GM23338 (cell line): ENCODE measurements at regions not wholly inside any gene's neighbourhood (a gene's known extent, or its start where the extent isn't known, plus 50 kb on each side); places are given as distances from the start of the nearest gene placed in this dataset.

Experiments used
- ATAC-seq: fragments of 200-7000 bp; cut with Tn5 transposase; 3 replicates; pipeline ENCODE4 v1.9.1; 2020
- DNase-seq: peaks from one replicate; pipeline ENCODE4 v3.0.0-alpha.2; 2015; ENCODE audit warnings: low spot score
- H2AFZ ChIP-seq: fragments of 200-600 bp; sonication (generic); 2 replicates; pipeline ENCODE4 v1.8.0; 2016; ENCODE audit warnings: antibody characterized with exemption, mild to moderate bottlenecking, moderate library complexity
- H3F3A ChIP-seq: fragments of 200-600 bp; sonication (generic); replicated peaks from 2 replicates; pipeline ENCODE4 v1.8.0; 2017; ENCODE audit warnings: antibody characterized with exemption, mixed run types, low read depth
- H3K27ac ChIP-seq: fragments of 200-600 bp; sonication (generic); 2 replicates; pipeline ENCODE4 v1.6.1; 2016; ENCODE audit warnings: low read depth
- H3K27me3 ChIP-seq: fragments of 200-600 bp; sonication (generic); 2 replicates; pipeline ENCODE4 v1.8.0; 2016; ENCODE audit warnings: mild to moderate bottlenecking, mixed run types, moderate library complexity; ENCODE audit not compliant: insufficient read depth
- H3K36me3 ChIP-seq: fragments of 200-600 bp; sonication (generic); 2 replicates; pipeline ENCODE4 v1.8.0; 2016; ENCODE audit warnings: mild to moderate bottlenecking; ENCODE audit not compliant: insufficient read depth
- H3K4me1 ChIP-seq: fragments of 200-600 bp; sonication (generic); 2 replicates; pipeline ENCODE4 v1.8.0; 2016; ENCODE audit warnings: mild to moderate bottlenecking, moderate library complexity; ENCODE audit not compliant: insufficient read depth
- H3K4me2 ChIP-seq: fragments of 200-600 bp; sonication (generic); 2 replicates; pipeline ENCODE4 v1.7.1; 2017; ENCODE audit warnings: mixed run types
- H3K4me3 ChIP-seq: fragments of 200-600 bp; sonication (generic); 2 replicates; pipeline ENCODE4 v1.6.1; 2016; ENCODE audit warnings: mixed run types
- H3K79me2 ChIP-seq: fragments of 200-600 bp; sonication (generic); replicated peaks from 2 replicates; pipeline ENCODE4 v1.8.0; 2017; ENCODE audit warnings: mild to moderate bottlenecking; ENCODE audit not compliant: insufficient read depth
- H3K9me2 ChIP-seq: fragments of 200-600 bp; sonication (generic); 2 replicates; pipeline ENCODE4 v1.8.0; 2017; ENCODE audit not compliant: insufficient read depth
- H4K20me1 ChIP-seq: fragments of 200-600 bp; sonication (generic); replicated peaks from 2 replicates; pipeline ENCODE4 v1.8.0; 2017; ENCODE audit warnings: mild to moderate bottlenecking; ENCODE audit not compliant: insufficient read depth
- H3K27ac Mint-ChIP-seq: 2 replicates; pipeline ENCODE4 v1.8.0; 2020; ENCODE audit warnings: inconsistent platforms, mild to moderate bottlenecking, moderate library complexity, mixed read lengths
- H3K27me3 Mint-ChIP-seq: 3 replicates; pipeline ENCODE4 v1.8.0; 2022; ENCODE audit warnings: low read depth, mild to moderate bottlenecking, moderate library complexity, mixed read lengths, inconsistent platforms; ENCODE audit not compliant: insufficient read depth, poor library complexity
- H3K36me3 Mint-ChIP-seq: 3 replicates; pipeline ENCODE4 v1.8.0; 2021; ENCODE audit warnings: low read depth, mild to moderate bottlenecking, inconsistent platforms, moderate library complexity, mixed read lengths
- H3K4me1 Mint-ChIP-seq: 3 replicates; pipeline ENCODE4 v1.8.0; 2020; ENCODE audit warnings: mild to moderate bottlenecking, inconsistent platforms, mixed read lengths
- H3K4me3 Mint-ChIP-seq: 3 replicates; pipeline ENCODE4 v1.8.0; 2021; ENCODE audit warnings: moderate library complexity, mild to moderate bottlenecking, inconsistent platforms, mixed read lengths
- H3K9me3 Mint-ChIP-seq: 3 replicates; pipeline ENCODE4 v1.8.0; 2020; ENCODE audit warnings: moderate library complexity, mild to moderate bottlenecking, inconsistent platforms, mixed read lengths
- CREB1 ChIP-seq: fragments of 250-450 bp; sonication (Bioruptor Pico); IDR thresholded peaks from 2 replicates; pipeline ENCODE4 v1.5.0; 2020; ENCODE audit warnings: low read depth, mild to moderate bottlenecking, moderate library complexity
- CTCF ChIP-seq, 2 experiments: fragments of 200-600 bp in 1 of 2; sonication (generic) in 1 of 2; conservative IDR thresholded peaks; 2 replicates each; pipeline versions ENCODE4 v1.5.1 to v1.6.1; 2016 to 2017; ENCODE audit warnings: antibody characterized with exemption in 2 of 2, low read depth in 2 of 2, mild to moderate bottlenecking in 2 of 2, moderate library complexity in 1 of 2
- ETS1 ChIP-seq: IDR thresholded peaks from 2 replicates; pipeline ENCODE4 v1.6.1; 2016; ENCODE audit warnings: antibody characterized with exemption
- EZH2 ChIP-seq: fragments of 200-600 bp; sonication (generic); IDR thresholded peaks from one replicate; pipeline ENCODE4 v1.8.0; 2017; ENCODE audit warnings: antibody characterized with exemption, mild to moderate bottlenecking, low read depth; ENCODE audit not compliant: unreplicated experiment
- EZH2phosphoT487 ChIP-seq: fragments of 200-600 bp; sonication (generic); IDR thresholded peaks from one replicate; pipeline ENCODE4 v1.8.1; 2018; ENCODE audit warnings: antibody characterized with exemption; ENCODE audit not compliant: unreplicated experiment
- JUNB ChIP-seq: IDR thresholded peaks from one replicate; pipeline ENCODE4 v1.6.1; 2016; ENCODE audit warnings: antibody characterized with exemption; ENCODE audit not compliant: unreplicated experiment
- NANOG ChIP-seq: IDR thresholded peaks from 2 replicates; pipeline ENCODE4 v1.6.1; 2016; ENCODE audit warnings: antibody characterized with exemption, borderline replicate concordance
- POLR2AphosphoS5 ChIP-seq: IDR thresholded peaks from 2 replicates; pipeline ENCODE4 v1.6.1; 2016; ENCODE audit warnings: antibody characterized with exemption, low read depth
- REST ChIP-seq: IDR thresholded peaks from one replicate; pipeline ENCODE4 v1.6.1; 2018; ENCODE audit warnings: antibody characterized with exemption; ENCODE audit not compliant: unreplicated experiment
- STAT1 ChIP-seq: IDR thresholded peaks from one replicate; pipeline ENCODE4 v1.6.1; 2016; ENCODE audit warnings: antibody characterized with exemption; ENCODE audit not compliant: unreplicated experiment
- ZNF114 ChIP-seq: fragments of 250-450 bp; sonication (Bioruptor Pico); IDR thresholded peaks from 2 replicates; pipeline ENCODE4 v1.5.0; 2020; ENCODE audit warnings: mild to moderate bottlenecking, moderate library complexity
- ZNF331 ChIP-seq: fragments of 250-450 bp; sonication (Bioruptor Pico); IDR thresholded peaks from 2 replicates; pipeline ENCODE4 v1.5.0; 2020; ENCODE audit warnings: low read depth, mild to moderate bottlenecking, moderate library complexity
- ZNF462 ChIP-seq: fragments of 250-450 bp; sonication (Bioruptor Pico); IDR thresholded peaks from 2 replicates; pipeline ENCODE4 v1.5.0; 2020; ENCODE audit warnings: mild to moderate bottlenecking, moderate library complexity

GRCh38 chr2:16247326-16248122, 307.2 kb downstream of the MYCN start:
- Histone ChIP-seq H3F3A (no peaks in the 10 kb centered on the region), H3K4me1 (peaks cover 18% of the 10 kb centered on the region), H3K4me2 (no peak overlapping the region), H4K20me1 (no peaks in the 10 kb centered on the region), H3K27ac (no peak overlapping the region), H3K79me2 (no peaks in the 10 kb centered on the region), H2AFZ (no peak overlapping the region), H3K9me2 (0 out of 2 replicates have a peak, but pooled peaks cover 1% of the 10 kb centered on the region), H3K36me3 (no peaks in the 10 kb centered on the region; the same call in 1 of the 2 replicates), H3K27me3 (no peaks in the 10 kb centered on the region), H3K4me3 (no peak overlapping the region)
- DNase-seq (no peak), ATAC-seq (no peak)
- Mint-ChIP-seq H3K27me3 (peaks cover 3% of the 10 kb centered on the region), H3K27ac (no peak overlapping the region), H3K4me1 (peaks cover 20% of the 10 kb centered on the region), H3K4me3 (no peak overlapping the region), H3K36me3 (no peaks in the 10 kb centered on the region), H3K9me3 (no peaks in the 10 kb centered on the region)
- TF ChIP-seq JUNB (no peak), EZH2 (no peak), POLR2AphosphoS5 (no peak), STAT1 (no peak), EZH2phosphoT487 (no peak), ZNF462 (no peak), NANOG (no peak), CREB1 (CRISPR knock-in tag) (no peak), ZNF114 (CRISPR knock-in tag) (no peak), CTCF (conservative IDR thresholded peaks at IDR 0.05; ENCODE audit: low read depth in 2 of 2) (no peak), REST (no peak), ZNF331 (CRISPR knock-in tag) (no peak), ETS1 (no peak)
